Stimulated activated CD8-positive, alpha-beta memory T cell treated with anti-CD3 and anti-CD28 coated beads, Interleukin-2, amount 100 ng/mL, for 1 hour (primary cell): ENCODE measurements at regions not wholly inside any gene's neighbourhood (a gene's known extent, or its start where the extent isn't known, plus 50 kb on each side); places are given as distances from the start of the nearest gene placed in this dataset.
"Not testable (repeated sequence)": the region's sequence is repeated elsewhere in the genome, so short reads cannot be mapped to it uniquely, and the experiment has no call there.

ENCODE experiments used
- DNase-seq, 2 donors: peaks; one replicate each; pipeline ENCODE4 v3.0.0-alpha.2; 2020; ENCODE audit warnings: low read depth in 2 of 2

DNA sequence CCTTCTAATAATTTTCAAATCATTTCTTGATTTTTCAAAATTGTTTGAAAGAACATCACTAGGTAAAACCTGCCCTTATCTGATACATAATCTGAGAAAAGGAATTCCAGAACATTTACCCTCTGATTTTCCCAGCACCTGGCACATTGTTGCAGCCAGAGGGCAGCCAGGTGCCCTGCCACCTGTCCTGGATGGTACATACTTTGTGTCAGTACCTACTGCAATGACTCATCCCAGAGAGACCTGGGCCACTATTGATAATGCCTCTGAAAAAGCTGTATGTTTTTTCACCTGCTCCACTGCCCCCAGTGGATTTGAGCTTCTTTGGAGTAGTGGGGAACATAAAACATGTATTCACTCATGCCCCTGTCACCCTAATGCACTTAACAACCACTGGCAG lies 648.9 kb upstream of the GBE1 start:
- DNase-seq = no peak

DNA sequence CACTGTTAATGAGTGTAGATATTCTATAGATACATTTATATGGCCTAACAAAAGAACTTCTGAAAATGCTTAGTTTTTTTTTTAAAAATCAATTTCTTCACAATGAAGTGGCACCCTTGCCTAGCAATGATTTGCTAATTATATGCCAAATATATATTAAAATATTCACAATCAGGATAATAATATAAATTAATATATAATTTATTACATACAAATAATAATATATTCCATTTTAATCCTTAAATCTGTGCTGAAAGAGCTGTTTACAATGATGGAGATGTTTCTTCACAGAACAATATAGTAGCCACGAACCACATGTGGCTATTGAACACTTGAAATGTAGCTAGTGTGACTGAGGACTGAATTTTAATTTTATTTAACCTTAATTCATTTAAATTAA lies 648.4 kb upstream of the GBE1 start:
- no peak for DNase-seq

DNA sequence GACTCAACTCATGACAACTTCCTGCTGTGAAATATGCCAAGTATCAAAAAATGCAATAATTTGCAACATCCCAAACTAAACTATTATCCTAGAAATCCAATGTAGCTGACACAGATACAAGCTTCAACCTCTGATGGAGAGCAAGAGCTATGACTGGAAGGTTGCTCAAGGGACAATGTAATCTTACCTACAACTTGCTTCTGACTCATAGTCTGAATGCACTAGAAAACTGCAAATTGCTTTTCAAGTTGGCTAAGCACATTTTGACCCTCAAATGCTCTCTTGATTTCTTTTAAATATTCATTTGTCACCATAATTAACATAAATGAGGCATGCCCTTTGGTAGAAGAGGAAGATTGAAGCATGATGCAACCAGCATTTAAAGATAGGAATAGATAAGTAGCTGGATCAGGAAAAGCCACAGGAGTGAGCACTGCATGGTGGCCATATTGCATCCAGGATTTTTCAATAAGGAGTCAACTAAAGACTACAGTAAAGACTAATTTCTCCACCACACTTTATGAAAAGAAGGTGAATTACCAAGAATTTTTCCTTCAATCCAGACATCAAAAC lies 630.8 kb upstream of the GBE1 start:
- no peak for DNase-seq

DNA sequence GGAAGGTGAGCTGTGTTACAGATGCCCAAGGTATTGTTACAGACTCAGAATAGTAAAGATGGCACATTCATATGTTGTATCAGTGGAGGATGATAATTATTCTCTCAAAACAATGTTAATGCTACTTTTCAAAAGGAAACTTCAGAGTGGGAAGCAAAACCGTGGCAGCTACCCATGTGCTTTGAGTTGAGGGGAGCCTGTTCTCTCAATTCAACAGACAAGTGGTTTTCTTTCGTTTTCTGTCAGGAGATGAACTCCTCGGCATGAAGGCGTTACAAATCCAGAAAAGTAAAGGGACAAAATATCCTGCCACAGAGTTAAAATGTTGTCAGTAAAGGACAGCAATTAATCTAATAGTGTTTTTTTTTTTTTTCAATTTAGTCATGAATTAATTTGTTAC lies 629.4 kb upstream of the GBE1 start:
- no peak for DNase-seq

DNA sequence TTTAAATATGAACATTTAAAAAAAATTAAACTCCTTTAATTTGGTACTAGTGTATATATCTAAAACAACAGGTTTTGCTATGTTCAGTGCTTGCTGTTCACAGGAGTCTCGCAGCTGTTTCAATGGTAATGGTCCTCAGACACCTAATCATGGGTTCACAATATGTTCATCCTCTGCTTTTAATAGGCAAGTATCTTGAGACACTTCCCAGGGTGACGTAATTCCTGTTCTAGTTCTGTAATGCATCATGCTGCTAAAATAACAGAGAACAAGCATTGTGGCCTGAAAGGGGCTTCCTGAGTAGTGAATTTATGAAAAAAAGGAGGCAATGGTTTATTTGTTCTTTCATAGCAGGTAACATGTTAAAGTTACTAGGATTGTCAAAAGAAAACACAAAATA lies 625.2 kb upstream of the GBE1 start:
- DNase-seq = no peak

DNA sequence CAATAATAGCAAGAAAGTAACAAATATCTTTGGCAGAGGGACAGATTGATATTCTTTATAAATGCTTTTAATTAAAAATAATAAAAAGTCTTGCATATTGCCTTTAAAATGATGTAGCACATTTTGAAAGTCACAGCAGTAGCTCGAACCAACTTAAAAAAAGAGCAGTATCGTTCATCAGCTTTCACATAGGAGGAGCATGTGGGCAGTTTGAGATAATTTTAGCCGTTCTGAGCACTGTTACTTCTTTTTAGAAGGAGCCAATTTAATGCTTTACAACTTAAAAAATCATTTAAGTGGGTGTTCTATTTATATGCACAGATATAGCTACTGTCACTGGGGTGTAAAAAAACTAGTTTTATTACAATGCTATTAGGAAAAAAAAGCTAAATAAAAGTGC lies 622.7 kb upstream of the GBE1 start:
- DNase-seq = no peak

DNA sequence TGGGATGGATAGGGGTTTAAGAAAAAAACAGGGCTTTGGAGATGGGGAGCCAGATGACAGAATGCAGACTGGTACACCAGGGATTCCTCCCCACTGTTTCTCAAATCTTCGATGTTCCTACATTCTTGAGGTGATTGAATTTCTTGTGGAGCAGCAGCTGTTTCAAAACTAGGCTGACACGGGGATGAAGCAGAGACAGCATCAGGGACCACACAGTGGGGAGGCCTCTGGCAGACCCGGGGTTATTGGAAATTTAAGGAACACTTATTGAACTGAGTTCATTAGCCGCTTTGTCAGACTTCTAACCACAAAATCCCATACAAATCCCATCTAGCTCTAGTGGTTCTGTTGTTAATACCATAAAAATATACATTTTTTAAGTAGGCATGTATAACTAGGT lies 621.4 kb upstream of the GBE1 start:
- DNase-seq = no peak

DNA sequence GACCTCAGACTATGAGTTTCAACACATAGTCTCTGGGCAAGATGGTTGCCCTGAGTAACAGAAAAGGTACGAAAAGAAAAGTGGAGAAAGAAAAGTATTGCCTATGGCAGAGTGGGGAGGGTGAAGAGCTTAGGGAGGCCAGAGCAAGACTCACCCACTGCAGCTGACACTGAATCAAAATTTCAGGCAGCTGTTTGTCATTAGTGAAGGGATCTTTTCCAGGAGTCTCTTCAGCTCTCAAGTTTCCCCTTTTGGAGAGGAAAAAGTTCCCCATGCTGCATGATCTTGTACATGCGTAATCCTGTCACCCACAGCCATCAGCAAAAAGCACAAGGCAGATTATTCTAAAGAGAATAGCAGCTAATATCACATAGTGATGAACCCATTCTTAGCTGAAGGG lies 616.9 kb upstream of the GBE1 start:
- DNase-seq = no peak

DNA sequence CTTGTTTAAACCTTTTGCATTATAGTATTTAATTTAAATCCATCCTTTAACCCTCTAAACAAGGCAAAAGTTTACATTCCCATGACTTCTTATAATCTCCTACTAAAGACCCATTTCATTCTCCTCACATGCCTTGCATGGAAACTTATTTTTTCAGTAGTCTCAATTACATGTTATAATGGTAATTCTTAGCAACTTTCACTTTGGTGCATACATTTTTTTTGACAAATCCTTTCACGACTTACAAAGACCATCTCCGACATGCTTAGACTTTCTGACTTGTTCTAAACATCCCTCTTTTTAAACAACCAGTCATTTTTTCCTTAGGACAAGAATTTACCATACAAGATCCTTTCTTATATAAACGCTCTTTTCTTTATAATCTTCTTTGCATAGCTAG lies 615.4 kb upstream of the GBE1 start:
- DNase-seq = no peak

DNA sequence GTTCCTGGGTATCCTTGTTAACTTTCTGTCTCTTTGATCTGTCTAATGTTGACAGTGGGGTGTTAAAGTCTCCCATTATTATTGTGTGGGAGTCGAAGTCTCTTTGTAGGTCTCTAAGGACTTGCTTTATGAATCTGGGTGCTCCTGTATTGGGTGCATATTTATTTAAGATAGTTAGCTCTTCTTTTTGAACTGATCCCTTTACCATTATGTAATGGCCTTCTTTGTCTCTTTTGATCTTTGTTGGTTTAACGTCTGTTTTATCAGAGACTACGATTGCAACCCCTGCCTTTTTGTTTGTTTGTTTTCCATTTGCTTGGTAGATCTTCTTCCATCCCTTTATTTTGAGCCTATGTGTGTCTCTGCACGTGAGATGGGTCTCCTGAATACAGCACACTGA lies 612.4 kb upstream of the GBE1 start:
- DNase-seq = not testable (repeated sequence)

DNA sequence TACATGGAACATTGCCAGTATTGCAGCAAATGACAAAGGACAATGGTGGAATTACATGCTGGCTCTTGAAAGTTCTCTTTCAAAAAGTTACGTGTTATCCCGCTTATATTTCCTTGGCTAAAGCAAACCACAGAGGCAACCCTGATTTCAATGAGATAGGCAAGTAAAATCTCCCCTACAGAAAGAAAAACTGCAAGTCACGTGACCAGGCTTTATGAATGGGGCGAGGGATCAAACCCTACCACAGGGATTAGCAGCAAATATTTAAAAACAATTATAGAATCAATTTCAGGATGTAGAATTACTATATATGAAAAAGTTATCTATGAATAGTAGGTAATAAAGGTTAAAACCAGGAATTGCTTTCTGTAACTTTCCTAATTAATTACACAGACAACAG lies 603.4 kb upstream of the GBE1 start:
- no peak for DNase-seq

DNA sequence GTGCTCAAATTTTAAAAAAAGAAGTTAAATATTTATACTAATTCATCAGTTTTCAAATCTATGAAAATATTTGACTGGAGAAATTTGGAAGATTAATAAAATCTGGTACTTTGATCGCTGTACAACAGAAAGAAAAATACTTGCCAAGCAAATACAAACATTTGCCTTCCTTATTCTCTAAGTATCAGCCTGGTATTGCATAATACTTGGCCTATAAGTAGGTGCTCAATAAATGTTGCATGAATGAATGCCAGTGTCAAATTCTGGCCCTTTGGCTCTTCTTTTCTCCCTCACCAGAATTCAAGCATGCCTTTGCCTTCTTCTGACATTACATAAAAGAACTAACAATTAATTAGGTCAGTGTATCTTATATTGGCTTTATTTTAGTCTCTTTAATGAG lies 601.7 kb upstream of the GBE1 start:
- no peak for DNase-seq

DNA sequence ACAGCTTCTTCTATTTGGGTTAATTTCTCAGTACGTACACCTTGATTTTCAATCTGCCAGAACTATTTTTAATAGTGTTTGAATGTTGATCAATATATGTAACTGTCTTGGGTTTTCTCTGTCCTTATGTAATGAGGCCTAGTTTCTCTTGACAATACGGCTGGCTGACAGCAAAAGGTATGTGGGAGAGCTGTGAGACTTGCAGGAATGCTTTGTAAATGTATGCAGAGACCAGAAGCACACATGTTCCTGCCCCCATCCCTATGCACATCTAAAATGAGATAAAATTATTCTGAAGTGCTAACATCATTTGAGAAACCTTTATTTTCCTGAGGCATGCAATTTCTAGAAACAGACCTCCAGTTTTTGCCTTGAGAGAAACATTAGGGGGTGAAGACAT lies 593.8 kb upstream of the GBE1 start:
- no peak for DNase-seq

DNA sequence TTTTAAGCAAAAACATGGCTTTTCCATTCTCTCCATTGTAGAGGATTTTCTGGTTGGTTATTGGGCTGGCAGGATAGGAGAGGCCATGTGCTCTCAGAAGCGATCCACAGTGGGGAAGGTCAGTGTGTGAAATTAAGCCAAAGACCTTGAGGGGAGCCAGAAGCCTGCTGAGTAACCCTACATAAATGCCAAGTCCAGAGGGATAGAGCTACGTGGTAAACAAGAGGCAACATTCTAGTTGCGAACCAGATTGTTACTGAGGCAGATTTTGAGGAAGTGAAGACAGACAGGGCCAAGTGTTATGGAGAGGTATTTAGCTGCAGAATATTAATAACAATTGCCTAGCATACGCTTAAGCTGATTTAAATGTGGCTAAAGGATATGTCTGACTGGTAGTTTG lies 592.8 kb upstream of the GBE1 start:
- no peak for DNase-seq

DNA sequence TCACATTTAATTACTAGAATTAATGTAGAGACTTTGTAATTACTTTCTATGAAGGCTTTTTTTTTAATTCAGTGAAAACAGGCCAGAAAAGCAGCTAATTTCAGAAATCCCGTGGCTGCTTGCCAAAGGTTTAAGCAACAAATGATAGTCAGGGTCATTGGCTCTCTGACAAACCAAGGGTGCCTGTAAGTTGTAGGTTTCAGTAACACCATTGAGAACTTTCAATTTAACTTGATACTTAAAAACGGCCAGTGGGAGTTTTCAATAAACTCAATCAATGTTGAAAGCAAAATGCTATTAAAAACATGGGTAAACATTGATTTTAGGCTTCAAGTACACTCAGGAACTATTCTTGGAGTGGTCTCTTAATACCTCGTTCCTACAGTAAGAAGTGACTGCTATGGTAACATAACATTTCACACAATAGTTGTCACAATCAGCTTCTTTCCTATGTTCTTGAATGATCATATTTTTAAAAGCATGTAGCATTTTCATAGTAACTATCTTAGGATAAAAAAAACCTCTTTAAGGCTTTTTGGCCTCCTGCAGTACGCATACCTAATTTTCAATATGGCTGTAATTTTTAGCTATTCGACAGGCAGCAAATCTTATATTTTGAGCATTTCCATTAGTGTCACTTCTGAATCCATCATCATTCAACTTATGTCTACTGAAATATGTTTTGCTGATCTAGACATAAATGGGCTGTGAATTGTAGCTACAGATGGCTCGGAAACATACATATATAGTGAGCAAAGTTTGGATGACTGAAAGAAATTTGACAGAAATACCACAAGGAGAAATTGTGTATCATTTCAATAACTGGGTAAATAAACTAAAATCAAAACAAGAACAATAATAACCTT lies 592.1 kb upstream of the GBE1 start:
- DNase-seq = no peak

DNA sequence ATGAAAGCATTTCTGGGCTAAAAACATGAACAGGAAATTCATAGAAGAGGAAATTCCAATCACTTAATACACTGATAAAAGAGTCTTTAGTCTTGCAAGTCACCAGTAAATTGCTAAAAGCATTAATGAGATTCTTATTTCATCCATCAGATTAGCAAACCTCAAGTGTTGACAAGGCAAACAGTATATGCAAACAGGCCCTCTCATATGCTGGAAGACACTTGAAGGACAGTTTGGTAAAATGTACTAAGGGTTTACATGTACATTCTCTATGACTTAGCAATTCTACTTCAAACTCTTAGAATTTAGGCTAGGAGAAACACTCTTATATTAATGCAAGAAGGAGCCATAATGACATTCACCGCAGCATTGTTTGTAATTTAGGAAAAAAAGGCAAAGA lies 586.1 kb upstream of the GBE1 start:
- no peak for DNase-seq

DNA sequence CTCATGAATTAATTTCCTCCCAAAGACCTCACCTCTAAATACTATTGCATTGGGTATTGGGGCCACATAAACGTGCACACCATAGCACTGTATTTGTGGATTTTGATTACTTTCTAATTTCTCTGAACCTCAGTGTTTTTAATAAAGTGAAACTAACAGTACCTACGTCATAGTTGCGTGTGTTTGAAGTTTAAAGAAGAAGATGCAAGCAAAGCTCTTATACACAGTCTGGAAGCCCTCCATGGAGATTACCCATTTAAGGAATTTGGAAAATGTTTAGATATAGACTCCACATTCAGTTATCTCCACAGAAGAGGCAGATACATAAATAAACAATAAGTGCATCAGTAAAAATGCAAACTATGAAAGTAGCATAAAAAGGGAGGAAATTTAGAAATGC lies 581.1 kb upstream of the GBE1 start:
- no peak for DNase-seq

DNA sequence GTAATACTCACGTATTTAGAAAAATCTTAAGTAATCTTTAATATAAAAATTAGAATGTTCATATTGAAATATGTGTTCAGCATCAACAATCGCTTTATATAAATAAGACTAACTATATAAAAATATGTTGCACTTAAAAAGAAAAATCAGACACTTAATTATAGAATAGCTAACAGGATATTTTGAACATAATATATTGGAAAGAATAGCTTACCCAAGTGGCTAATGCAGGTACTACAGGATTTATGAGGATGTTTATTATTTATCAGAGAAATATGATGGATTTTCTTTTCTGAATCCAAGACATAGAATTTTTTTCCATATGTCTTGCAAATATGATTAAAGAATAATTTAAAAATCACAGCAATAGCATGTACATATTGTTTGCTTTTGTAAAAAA lies 567.9 kb upstream of the GBE1 start:
- no peak for DNase-seq

DNA sequence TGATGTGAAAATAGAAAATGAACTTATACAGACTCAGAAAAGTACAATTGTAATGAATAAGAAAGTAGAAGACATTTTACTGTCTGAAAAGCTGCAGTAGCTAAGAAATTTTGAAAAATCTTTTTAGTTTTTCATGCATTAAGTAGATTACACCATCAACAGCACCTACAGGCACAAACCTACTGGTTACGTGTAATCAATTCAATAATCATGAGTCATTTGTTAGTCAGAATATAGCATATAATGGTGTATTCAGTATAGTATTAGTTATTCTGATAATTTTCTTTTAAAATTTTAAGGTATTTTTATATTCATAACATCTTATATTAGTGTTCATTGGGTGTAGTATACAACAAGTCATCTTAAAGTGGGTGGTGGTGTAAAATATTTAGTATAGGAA lies 550.5 kb upstream of the GBE1 start:
- no peak for DNase-seq

DNA sequence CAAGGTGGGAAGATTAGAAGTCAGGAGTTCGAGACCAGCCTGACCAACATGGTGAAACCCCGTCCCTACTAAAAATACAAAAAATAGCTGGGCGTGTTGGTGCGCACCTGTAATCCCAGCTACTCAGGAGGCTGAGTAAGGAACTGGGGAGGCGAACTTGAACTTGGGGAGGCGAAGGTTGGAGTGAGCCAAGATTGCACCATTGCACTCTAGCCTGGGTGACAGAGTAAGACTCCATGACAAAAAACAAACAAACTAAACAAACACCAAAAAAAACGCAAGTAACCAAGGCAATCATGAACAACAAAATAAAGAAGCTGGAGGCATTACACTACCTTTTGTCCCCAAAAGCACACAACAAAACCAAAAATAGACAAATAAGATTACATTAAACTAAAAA lies 547.3 kb upstream of the GBE1 start:
- no peak for DNase-seq

DNA sequence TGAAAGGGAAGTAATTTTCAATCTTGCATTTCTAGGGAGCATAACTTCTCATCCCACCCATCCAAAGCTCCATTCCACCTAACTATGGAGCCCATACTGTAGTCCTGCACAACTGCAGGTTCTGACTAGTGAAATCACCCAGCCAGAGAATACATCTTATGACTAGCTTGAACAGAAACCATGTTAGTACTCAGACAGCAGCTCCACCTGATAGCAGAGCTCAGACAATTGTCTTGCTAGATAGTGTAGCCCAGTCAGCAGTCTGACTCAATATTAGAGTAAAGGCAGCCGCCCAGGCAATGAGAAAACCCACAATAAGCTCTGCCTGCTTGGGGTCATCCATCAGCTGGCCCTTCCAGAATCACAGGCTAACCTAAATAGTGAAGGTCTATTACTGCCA lies 544.7 kb upstream of the GBE1 start:
- no peak for DNase-seq

DNA sequence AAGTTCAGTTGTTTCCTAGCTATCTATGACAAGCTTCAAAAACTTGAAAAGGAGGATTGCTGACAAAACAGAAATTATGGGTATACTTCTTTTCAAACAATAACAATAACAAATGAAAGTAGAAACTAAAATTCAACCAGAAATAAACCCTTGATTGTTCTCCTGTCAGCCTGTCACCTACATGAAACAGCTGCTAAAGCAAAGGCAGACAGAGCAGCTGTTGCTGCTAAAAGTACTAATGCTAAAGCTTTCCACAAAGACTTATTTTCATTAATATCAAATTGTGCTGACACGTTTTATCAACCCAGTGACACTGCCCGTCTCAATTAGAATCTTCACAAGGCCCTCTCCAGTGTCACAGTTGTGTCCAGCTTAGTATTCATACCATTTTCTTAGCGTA lies 533.2 kb upstream of the GBE1 start:
- no peak for DNase-seq

DNA sequence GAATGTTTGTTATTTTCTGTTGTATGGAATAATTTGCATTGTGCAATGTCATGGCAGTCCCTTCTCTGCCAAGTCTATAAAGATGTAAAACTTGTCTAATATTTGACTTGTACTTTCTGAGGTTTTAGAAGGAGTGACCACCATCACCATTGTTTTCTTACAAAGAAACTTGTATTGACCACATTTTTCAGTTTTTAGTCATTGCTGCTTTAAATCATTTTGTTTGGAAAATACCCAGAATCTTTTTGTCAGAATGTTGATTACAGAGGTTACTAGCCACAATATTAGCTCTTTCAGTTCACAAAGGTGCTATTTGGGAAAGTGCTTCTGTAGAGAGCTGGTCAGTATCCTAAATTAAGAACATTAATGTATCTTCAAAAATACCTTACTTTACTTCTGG lies 532.4 kb upstream of the GBE1 start:
- no peak for DNase-seq

DNA sequence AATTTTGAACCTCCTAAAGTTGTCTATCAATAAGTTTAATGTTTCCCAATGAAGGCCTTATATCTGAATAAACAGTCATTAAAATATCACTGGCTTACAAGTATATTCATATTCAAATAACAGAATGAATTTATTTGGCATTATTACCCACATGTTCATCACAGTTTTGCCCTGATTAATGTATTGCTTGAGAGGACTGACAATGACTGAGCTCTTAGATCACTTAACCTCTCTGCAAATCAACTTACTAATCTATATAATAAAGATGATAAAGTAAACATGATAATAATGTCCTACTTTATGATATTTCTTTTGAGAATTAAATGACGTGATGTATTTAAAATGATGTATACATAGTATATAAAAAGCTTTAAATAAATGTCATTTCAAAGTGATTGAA lies 532.0 kb upstream of the GBE1 start:
- no peak for DNase-seq
